H9 (cell line): ENCODE measurements at regions not wholly inside any gene's neighbourhood (a gene's known extent, or its start where the extent isn't known, plus 50 kb on each side); places are given as distances from the start of the nearest gene placed in this dataset.

Source experiments
- DNase-seq: peaks from one replicate; pipeline ENCODE4 v3.0.0-alpha.2; 2017
- H2AFZ ChIP-seq: one replicate; pipeline ENCODE4 v1.6.1; 2013; ENCODE audit warnings: mild to moderate bottlenecking, low read length, control low read depth, moderate library complexity
- H2AK5ac ChIP-seq: 2 replicates; pipeline ENCODE4 v1.6.1; 2013; ENCODE audit warnings: low read length, control low read depth, mixed read lengths; ENCODE audit not compliant: insufficient read length
- H2BK120ac ChIP-seq: one replicate; pipeline ENCODE4 v1.6.1; 2013; ENCODE audit warnings: low read depth, mild to moderate bottlenecking, low read length, control low read depth, inconsistent platforms; ENCODE audit not compliant: poor library complexity, severe bottlenecking
- H2BK12ac ChIP-seq: 2 replicates; pipeline ENCODE4 v1.6.1; 2013; ENCODE audit warnings: low read length, control low read depth, mixed read lengths, low read depth; ENCODE audit not compliant: insufficient read length
- H2BK15ac ChIP-seq: 2 replicates; pipeline ENCODE4 v1.6.1; 2013; ENCODE audit warnings: low read depth, low read length, control low read depth
- H2BK20ac ChIP-seq: one replicate; pipeline ENCODE4 v1.6.1; 2013; ENCODE audit warnings: low read depth, mild to moderate bottlenecking, low read length, control low read depth, inconsistent platforms; ENCODE audit not compliant: poor library complexity, severe bottlenecking
- H2BK5ac ChIP-seq: 2 replicates; pipeline ENCODE4 v1.6.1; 2013; ENCODE audit warnings: low read length, control low read depth, mixed read lengths; ENCODE audit not compliant: insufficient read length
- H3K14ac ChIP-seq: 2 replicates; pipeline ENCODE4 v1.6.1; 2013; ENCODE audit warnings: low read length, control low read depth; ENCODE audit not compliant: insufficient read depth
- H3K18ac ChIP-seq: 2 replicates; pipeline ENCODE4 v1.6.1; 2013; ENCODE audit warnings: low read depth, mild to moderate bottlenecking, mixed read lengths, low read length, control low read depth; ENCODE audit not compliant: insufficient read length
- H3K23ac ChIP-seq: 2 replicates; pipeline ENCODE4 v1.6.1; 2013; ENCODE audit warnings: low read length, control low read depth, mixed read lengths, low read depth; ENCODE audit not compliant: insufficient read length
- H3K23me2 ChIP-seq: 2 replicates; pipeline ENCODE4 v1.6.1; 2013; ENCODE audit warnings: low read depth, mild to moderate bottlenecking, mixed read lengths, low read length, control low read depth; ENCODE audit not compliant: insufficient read length, poor library complexity, severe bottlenecking
- H3K27ac ChIP-seq: 2 replicates; pipeline ENCODE4 v1.5.1; 2013; ENCODE audit warnings: low read length, control low read depth, mixed read lengths, low read depth; ENCODE audit not compliant: insufficient read length
- H3K27me3 ChIP-seq: 2 replicates; pipeline ENCODE4 v1.6.1; 2013; ENCODE audit warnings: low read length, control low read depth, inconsistent platforms; ENCODE audit not compliant: insufficient read depth
- H3K4ac ChIP-seq: 2 replicates; pipeline ENCODE4 v1.6.1; 2013; ENCODE audit warnings: low read depth, mild to moderate bottlenecking, control low read depth, inconsistent platforms, low read length, moderate library complexity
- H3K4me1 ChIP-seq: 2 replicates; pipeline ENCODE4 v1.6.1; 2013; ENCODE audit warnings: low read length, control low read depth, inconsistent platforms; ENCODE audit not compliant: insufficient read depth
- H3K4me2 ChIP-seq: 2 replicates; pipeline ENCODE4 v1.6.1; 2013; ENCODE audit warnings: low read length, control low read depth, mixed read lengths; ENCODE audit not compliant: insufficient read length, insufficient read depth
- H3K56ac ChIP-seq: 2 replicates; pipeline ENCODE4 v1.6.1; 2013; ENCODE audit warnings: low read depth, mild to moderate bottlenecking, mixed read lengths, low read length, control low read depth; ENCODE audit not compliant: insufficient read length
- H3K79me1 ChIP-seq: 2 replicates; pipeline ENCODE4 v1.6.1; 2013; ENCODE audit warnings: low read depth, mild to moderate bottlenecking, moderate library complexity, low read length, control low read depth, inconsistent platforms; ENCODE audit not compliant: insufficient read depth, poor library complexity, severe bottlenecking
- H3K79me2 ChIP-seq: 2 replicates; pipeline ENCODE4 v1.6.1; 2013; ENCODE audit warnings: low read length, control low read depth, inconsistent platforms; ENCODE audit not compliant: insufficient read depth
- H3K9ac ChIP-seq: 2 replicates; pipeline ENCODE4 v1.6.1; 2013; ENCODE audit warnings: low read length, control low read depth, mixed read lengths; ENCODE audit not compliant: insufficient read length; ENCODE audit errors: extremely low read depth
- H3K9me3 ChIP-seq: one replicate; pipeline ENCODE4 v1.6.1; 2013; ENCODE audit warnings: low read depth, low read length, inconsistent platforms; ENCODE audit not compliant: control insufficient read depth
- H3T11ph ChIP-seq: one replicate; pipeline ENCODE4 v1.6.1; 2013; ENCODE audit warnings: mild to moderate bottlenecking, low read length, control low read depth, inconsistent platforms
- H4K20me1 ChIP-seq: one replicate; pipeline ENCODE4 v1.6.1; 2013; ENCODE audit not compliant: control insufficient read depth, insufficient read length, insufficient read depth
- H4K5ac ChIP-seq: 2 replicates; pipeline ENCODE4 v1.6.1; 2013; ENCODE audit warnings: low read depth, mild to moderate bottlenecking, mixed read lengths, low read length, control low read depth; ENCODE audit not compliant: insufficient read length
- H4K8ac ChIP-seq: replicated peaks from 2 replicates; pipeline ENCODE4 v1.6.1; 2013; ENCODE audit warnings: low read length, control low read depth, mixed read lengths, low read depth; ENCODE audit not compliant: insufficient read length
- H4K91ac ChIP-seq: 2 replicates; pipeline ENCODE4 v1.6.1; 2013; ENCODE audit warnings: low read depth, mild to moderate bottlenecking, moderate library complexity, mixed read lengths, low read length, control low read depth; ENCODE audit not compliant: insufficient read length
- H3K27ac Mint-ChIP-seq, 3 experiments: 2 replicates in 2 of 3; 3 replicates in 1 of 3; pipeline ENCODE4 v1.8.0; 2020 to 2021; ENCODE audit warnings: mixed read lengths in 3 of 3, mild to moderate bottlenecking in 1 of 3, moderate library complexity in 1 of 3
- H3K27me3 Mint-ChIP-seq: 2 replicates; pipeline ENCODE4 v1.8.0; 2021; ENCODE audit warnings: low read depth, mild to moderate bottlenecking, moderate library complexity, mixed read lengths
- H3K36me3 Mint-ChIP-seq, 3 experiments: 2 replicates in 2 of 3; 3 replicates in 1 of 3; pipeline ENCODE4 v1.8.0; 2020 to 2021; ENCODE audit warnings: low read depth in 3 of 3, mixed read lengths in 3 of 3; ENCODE audit not compliant: insufficient read depth in 1 of 3
- H3K4me1 Mint-ChIP-seq, 2 experiments: 2 replicates each; pipeline ENCODE4 v1.8.0; 2020; ENCODE audit warnings: mixed read lengths in 2 of 2
- H3K4me3 Mint-ChIP-seq, 2 experiments: 2 replicates in 1 of 2; 3 replicates in 1 of 2; pipeline ENCODE4 v1.8.0; 2020 to 2021; ENCODE audit warnings: mild to moderate bottlenecking in 2 of 2, mixed read lengths in 2 of 2, moderate library complexity in 1 of 2
- H3K9me3 Mint-ChIP-seq, 2 experiments: 2 replicates in 1 of 2; 3 replicates in 1 of 2; pipeline ENCODE4 v1.8.0; 2020; ENCODE audit warnings: mild to moderate bottlenecking in 2 of 2, mixed read lengths in 2 of 2, moderate library complexity in 1 of 2
- WGBS: extraction: QIAGEN DNeasy Blood & Tissue Kit; methylation state at CpG from one replicate; pipeline ENCODE4 v1.1.7; 2013; ENCODE audit warnings: missing lambda C conversion rate, low lambda C conversion rate, mixed read lengths; ENCODE audit not compliant: insufficient read length; ENCODE audit errors: extremely low coverage; 5-methylcytosine and 5-hydroxymethylcytosine counted together
- TF ChIP-seq, protein P1 (sequence below): fragments of 200-600 bp; sonication (generic); conservative IDR thresholded peaks from 3 replicates; pipeline ENCODE4 v1.8.0; 2021; ENCODE audit warnings: antibody characterized with exemption, mild to moderate bottlenecking

GRCh38 chr10:8767591-8767990 is 713.1 kb downstream of the GATA3 start:
- Histone ChIP-seq H3T11ph (no peak overlapping the region), H3K9ac (no peak overlapping the region), H3K27ac (no peak overlapping the region), H3K56ac (no peak overlapping the region), H4K5ac (no peak overlapping the region), H3K18ac (no peak overlapping the region), H4K91ac (no peak overlapping the region), H2BK20ac (no peak overlapping the region), H3K4me2 (no peak overlapping the region), H3K4ac (no peak overlapping the region), H2BK5ac (no peak overlapping the region), H4K8ac (no peak overlapping the region), H2BK120ac (no peak overlapping the region), H2AK5ac (no peak overlapping the region), H3K23me2 (no peaks in the 10 kb centered on the region), H2AFZ (no peak overlapping the region), H3K79me1 (no peaks in the 10 kb centered on the region), H3K79me2 (no peaks in the 10 kb centered on the region), H3K27me3 (no peaks in the 10 kb centered on the region), H3K4me1 (peaks cover 6% of the 10 kb centered on the region), H3K9me3 (no peaks in the 10 kb centered on the region), H2BK15ac (no peak overlapping the region), H3K23ac (no peak overlapping the region), H4K20me1 (no peaks in the 10 kb centered on the region), H3K14ac (no peak overlapping the region), H2BK12ac (no peak overlapping the region)
- Mint-ChIP-seq H3K27ac (no peak overlapping the region), H3K27me3 (no peaks in the 10 kb centered on the region; the same call in 1 of the 2 replicates), H3K9me3 (no peaks in the 10 kb centered on the region), H3K4me3 (no peak overlapping the region), H3K4me1 (peaks cover 6 to 9% of the 10 kb centered on the region in 2 experiments; a peak in 3 of 4 replicates), H3K36me3 (no peaks in the 10 kb centered on the region)
- TF ChIP-seq, protein P1, sequence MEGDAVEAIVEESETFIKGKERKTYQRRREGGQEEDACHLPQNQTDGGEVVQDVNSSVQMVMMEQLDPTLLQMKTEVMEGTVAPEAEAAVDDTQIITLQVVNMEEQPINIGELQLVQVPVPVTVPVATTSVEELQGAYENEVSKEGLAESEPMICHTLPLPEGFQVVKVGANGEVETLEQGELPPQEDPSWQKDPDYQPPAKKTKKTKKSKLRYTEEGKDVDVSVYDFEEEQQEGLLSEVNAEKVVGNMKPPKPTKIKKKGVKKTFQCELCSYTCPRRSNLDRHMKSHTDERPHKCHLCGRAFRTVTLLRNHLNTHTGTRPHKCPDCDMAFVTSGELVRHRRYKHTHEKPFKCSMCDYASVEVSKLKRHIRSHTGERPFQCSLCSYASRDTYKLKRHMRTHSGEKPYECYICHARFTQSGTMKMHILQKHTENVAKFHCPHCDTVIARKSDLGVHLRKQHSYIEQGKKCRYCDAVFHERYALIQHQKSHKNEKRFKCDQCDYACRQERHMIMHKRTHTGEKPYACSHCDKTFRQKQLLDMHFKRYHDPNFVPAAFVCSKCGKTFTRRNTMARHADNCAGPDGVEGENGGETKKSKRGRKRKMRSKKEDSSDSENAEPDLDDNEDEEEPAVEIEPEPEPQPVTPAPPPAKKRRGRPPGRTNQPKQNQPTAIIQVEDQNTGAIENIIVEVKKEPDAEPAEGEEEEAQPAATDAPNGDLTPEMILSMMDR = no peak
- no peak for DNase-seq
- WGBS = no CpG with 5 or more reads among the region's 5 CpGs
